Stimulated activated CD4-positive, alpha-beta T cell treated with anti-CD3 and anti-CD28 coated beads, Interleukin-15, amount 100 ng/mL, for 24 hours (primary cell): ENCODE measurements at regions not wholly inside any gene's neighbourhood (a gene's known extent, or its start where the extent isn't known, plus 50 kb on each side); places are given as distances from the start of the nearest gene placed in this dataset.

ENCODE experiments used
- DNase-seq: peaks from one replicate; pipeline ENCODE4 v3.0.0-alpha.2; 2020

DNA sequence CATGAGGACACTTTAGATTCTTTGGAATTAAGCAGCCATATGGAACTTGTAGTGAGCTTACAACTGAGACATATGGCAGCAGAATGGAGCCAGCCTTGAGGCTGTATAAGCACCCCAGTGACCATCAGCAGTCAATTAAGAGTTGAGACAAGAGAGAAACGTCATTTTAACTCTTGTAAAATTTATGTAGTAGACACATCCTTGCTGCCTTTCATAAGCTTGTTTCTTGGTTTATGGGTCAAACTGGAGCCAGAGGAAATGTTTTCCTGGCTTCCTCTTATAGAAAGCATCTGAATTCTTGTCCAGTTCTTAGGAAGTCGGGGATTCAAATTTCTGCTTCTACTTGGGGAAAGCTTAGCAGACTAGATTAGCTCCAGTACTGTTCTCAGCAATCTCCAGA, 745.1 kb upstream of the MARCKS start:
- DNase-seq: no peak

DNA sequence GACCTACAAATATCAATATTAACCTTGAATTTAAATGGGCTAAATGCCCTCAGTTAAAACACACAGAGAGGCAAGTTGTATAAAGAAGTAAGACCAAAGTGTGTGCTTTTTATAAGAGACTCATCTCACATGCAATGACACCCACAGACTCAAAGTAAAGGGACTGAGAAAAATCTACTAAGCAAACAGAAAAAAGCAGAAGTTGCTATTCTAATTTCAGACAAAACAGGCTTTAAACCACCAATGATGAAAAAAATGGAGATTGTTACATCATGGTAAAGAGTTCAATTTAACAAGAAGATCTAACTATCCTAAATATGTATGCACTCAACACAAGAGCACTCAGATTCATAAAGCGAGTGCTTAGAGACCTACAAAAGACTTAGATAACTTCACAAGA, 741.9 kb upstream of the MARCKS start:
- no peak for DNase-seq

DNA sequence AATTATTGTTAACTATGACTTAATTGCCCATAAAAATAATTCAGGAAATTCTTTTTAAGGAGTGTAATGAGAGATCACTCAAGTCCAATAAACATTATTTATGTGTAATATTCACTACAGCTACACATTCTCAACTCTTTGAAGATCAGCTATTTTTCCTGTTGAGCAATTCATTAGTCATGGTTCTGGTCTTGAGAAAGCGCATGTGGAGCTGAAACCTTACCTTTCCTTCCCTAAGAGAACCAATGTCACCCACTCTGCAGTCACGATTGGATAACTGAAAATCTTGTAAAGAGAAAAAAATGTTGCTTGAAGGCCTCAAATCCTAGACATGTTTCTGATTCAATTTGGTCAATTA, 736.9 kb upstream of the MARCKS start:
- no peak for DNase-seq

DNA sequence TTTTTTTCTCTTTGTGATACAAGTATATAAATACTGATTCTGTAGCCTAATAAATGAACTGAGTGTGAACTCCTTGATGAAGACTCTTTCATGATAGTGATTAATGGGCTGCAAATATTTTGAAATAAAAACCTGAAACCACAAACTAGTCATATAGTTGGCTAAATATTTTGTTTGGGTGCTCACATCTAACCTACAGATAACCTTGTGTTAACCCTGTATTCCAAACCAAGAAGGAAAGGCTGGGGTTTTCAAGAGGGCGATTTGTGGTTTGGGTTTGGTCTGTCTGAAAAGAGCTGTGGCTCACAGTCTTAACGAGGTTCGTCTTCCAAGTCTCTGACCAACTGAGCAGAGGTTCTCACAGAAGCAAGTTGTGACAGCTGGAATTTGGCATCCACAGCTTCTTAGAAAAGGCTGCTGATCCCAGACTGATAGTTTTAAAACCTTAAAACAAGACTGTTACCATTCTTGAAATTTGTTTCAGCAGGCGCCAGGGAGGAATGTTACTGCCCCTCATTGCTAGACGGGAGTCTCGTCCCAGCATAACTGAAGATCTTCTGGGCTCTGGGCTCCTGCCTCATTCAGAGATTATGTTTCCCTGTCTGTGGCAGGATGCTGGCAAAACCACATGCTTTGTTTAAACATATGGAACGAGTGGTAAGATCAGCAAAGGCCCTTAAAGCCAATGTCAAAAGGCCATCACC, 736.4 kb upstream of the MARCKS start:
- DNase-seq: no peak

DNA sequence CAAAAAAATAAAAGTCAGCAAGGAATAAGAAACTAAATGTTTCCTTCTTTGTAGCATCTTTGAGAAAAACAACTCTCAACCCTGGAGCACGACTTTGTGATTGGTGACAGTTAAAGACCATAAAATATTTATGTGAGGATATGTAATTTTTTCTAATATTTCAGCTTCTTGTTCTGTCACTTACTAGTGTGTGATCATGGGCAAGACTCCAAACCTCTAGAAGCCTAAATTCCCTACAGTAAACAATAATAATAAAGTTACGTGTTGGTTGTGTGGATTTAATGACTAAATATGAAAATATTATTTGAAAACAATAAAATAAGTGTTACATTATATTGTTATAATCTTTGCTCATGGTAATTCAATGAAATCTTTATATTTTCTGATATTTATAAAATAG, 735.6 kb upstream of the MARCKS start:
- no peak for DNase-seq

DNA sequence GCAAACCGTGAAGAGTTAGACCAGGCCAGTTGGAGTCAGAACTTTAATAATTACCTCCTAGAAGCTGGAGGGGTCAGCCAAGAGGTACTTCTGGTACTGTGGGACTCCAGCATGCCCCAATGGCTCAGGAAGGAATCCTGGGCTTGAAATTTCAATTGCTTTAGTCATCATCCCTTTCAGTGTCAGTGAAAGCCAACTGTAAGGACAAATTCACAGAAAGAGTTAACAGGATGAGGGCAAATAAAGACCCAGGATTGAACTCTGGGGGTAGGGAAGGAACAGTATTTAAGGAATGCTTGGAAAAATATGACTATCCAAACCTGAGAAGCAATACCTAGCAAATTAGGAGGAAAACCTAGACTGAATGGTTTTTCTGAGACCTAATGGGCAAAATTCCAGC, 735.1 kb upstream of the MARCKS start:
- no peak for DNase-seq

DNA sequence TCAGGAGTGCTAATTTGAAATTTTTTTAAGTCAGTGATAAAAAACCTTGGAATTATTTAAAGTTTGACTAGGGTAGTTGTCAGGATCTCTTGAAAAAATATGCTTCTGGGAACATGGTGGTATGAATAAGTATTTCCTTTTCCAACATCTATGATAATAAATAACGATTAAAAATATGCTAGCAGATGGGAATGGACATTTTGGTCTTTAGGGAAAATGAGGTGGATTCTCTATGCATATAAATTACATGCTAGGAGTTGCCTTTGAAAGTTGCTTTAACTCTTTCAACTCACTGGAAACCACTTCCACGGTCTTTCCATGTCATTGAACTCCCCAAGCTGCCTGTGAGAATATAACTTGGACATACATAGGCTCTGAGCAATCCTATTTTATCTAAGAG, 731.5 kb upstream of the MARCKS start:
- no peak for DNase-seq

DNA sequence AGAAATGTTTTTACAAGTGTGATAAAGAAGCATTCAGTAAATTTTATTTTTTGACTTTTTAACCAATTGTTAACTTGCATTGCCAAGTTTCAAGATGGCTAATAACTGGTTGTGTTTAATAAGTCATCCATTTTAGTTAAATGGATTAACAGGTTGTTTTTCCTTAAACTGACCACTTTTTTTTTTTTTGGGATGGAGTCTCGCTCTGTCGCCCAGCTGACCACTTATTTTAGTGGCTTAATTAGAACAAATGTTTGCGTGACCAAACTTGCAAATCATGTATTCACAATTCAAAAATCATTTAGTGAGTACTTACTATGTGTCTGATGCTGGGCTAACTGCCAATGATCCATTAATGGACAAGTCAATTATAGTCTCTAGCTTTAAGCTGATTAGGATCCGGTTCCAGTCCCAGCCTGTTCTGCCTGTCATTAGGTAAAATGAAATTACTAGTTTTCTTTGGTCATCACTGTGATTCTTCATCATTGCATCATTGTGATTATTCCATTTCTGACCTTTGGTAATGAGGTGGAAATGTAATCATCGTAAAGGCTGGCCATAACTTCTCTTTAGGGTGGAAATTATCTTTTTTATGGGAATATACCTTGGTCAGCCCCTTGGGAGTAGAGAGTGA, 729.2 kb upstream of the MARCKS start:
- no peak for DNase-seq

DNA sequence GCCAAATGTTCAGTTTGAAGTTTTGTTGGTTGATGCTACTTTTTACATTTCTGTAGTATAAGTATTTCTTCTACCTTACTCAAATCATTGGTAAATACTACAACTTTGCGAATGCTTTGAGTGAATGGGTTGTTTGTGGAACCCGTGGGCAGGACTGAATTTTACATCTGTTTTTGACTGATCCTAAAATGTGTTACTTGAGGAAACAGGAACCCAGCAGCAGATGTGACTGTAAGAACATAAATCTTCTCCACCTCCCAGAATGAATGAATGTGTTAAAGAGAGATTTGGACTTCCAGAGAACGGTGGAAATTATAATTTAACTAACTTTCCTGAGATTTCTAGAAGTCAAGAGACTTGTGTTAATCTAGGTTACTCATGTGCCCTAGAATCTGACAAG, 728.5 kb upstream of the MARCKS start:
- no peak for DNase-seq

DNA sequence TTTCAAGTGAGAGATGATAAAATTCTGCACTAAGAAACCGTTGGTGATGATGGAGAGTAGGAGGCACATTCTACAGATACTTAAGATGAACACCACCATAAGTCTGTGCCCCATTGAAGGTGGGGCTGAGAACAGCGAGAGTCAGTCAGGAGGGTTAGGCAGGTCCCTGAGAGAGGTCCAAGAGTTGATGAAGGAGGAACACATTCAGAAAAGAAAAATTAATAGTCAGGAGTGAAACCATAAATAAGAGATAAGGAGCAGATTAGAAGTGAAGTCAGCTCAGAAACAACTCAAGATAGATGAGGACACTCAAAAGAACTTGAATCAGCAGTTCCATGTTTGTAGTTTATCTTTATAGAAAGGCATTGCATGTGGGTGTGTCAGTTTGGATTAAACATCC, 727.2 kb upstream of the MARCKS start:
- no peak for DNase-seq

DNA sequence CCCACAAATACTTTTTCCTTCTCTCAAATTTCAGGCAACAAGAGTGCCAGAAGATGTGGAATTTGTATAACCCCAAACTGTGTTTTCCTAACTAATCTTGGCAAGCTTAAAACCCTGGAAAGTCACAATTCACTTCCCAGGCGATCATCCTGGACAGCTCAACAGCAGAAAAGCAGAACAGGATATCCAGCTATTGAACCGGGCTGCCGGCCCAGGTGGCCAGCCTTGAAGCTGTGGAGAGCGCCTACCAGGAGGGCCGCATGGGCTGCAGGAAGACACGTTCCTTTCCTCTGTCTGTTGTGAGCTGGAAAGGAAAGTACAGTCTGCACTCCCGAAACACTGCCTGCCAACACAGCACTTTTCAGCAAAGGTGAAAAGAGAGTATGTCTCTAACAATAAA, 719.7 kb upstream of the MARCKS start:
- DNase-seq: no peak

DNA sequence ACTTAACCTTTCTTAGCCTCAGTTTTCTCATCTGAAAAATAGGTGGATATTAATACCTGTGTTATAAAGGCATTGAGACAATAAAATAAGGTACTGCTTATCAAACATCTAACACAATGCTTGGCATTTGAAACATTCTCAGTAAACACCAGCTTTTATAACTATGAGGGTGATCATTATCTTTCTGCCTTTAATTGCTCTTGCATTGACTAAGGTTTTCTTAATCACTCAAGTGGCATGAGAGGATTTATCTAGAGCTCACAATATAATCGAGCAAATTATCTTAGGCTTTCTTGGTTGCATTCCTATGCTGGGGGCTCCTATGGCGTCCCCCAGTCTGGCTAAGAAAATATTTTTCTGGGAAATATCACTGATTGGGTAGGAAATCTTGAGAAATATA, 716.4 kb upstream of the MARCKS start:
- DNase-seq: no peak

DNA sequence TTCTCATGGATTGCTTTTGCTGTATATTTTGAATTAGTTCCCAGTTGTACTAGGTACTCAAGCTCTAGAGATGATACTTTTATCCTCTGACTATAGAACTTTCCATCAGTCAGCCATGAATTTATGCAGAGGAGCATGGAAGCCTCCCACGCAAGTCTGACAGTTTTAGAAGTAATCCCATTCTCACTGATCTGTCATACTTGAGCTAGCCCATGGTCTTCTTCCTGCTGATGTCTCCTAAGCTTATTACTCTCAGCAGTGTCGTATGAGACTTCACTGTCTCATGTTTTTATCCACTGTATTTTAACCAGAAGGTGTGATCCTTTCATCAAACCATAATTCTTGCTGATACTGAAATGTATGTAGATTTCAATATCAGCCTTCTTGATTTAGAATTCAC, 715.2 kb upstream of the MARCKS start:
- DNase-seq: no peak

DNA sequence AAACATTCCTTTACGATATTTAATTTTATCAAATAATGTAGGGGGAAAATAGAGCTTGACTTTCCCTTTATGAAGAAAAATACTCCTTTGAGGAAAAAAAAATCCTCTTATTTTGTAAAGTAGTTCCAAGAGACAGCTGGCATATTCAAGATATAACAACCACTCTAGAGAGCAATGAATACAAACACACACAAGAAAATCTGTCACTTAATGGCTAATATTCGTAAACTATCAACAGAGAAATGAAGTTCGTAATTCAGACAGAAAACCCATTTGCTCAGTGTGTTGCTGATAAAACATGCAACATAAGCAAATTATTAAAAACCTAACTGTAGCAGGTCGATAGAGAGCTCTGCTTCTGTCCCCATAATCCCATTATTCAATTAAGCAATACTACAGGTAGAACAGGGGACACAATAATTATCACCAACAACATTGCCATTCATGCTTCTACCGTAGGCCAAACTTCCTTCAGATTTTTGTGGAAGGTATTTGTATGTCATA, 714.4 kb upstream of the MARCKS start:
- no peak for DNase-seq

DNA sequence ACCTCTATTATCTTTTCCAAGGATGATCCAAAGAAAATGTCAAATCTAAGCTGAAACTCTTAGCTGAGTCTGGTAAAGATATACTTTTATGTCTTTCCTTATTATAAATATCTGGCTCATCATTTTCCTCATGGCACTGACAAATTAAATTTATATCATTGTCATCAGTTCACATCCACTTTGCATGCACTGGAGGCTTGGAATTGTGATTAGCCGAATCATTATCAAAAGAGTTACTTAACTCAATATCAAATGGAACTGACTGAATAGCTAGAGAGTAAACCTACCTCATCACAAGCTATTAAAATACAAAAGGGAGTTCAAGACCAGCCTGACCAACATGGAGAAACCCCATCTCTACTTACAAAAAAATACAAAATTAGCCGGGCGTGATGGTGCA, 713.9 kb upstream of the MARCKS start:
- no peak for DNase-seq

DNA sequence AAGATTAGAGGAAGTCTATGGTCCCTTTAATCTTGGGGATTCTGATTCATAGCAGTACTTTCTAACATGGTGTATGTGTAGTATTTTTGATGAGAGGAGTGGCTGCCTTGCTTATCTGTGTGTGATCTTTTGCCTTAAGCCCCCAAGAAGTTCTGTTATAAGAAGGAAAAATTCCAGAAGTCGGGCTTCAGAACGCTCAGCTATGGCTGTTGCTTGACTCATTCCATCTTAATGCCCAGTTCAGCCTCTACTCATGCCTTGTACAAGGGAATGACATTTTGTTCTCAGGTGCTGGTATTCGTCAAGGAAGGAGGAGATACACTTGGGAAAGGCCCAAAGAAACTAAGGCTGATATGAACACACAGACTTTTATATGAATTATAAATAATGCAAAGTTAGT, 713.0 kb upstream of the MARCKS start:
- DNase-seq: no peak

DNA sequence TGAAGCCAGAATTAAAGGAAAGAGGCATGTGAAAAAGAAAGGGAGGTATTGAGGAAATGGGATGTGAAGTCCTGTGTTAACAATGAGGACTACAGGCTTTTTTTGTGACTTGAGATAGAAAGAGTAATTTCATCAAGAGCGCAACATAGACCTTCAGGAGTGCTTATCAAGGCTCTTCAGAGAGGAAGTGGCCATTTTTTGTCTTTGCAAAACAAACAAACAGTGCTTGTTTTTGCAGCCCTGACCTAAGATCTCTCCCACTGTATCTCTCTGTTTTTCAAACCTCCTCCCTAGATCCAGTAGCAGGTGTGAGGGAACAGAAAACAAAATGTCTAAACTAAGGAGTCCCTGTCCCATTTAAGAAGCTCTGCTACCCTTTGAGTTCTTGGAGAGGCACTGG, 710.3 kb upstream of the MARCKS start:
- no peak for DNase-seq

DNA sequence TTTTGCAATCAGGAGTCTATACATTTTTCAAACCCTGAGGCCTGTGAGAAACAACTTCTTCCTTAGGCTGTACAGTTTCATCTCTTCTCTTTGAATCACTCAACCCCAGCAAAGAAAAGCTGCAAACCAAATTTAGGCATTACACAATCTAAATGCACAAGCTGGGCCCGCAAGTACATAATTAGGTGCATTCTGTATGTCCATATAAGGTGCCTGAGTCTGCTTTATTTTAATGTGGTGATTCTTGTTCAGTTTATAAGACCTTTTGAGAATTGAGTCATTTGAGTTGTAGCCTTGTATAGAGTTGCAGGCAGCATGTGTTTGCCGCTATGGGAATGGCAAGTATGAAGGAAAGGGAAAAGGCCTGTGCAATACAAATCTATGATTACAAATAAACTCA, 709.6 kb upstream of the MARCKS start:
- no peak for DNase-seq

DNA sequence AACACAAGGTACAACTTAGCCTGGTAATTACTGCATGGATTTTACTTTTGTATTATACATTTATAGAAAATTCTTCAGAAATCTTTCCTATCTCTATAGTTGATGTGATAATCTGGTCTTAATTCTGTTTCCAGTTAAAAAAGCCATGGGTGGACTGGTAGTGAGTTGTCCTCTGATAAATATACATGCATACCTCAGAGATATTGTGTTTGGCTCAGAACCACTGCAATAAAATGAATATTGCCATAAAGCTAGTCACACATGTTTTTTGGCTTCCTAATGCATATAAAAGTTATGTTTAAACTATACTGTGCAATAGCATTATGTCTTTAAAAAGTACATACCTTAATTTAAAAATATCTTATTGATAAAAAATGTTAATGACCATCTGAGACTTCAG, 708.6 kb upstream of the MARCKS start:
- no peak for DNase-seq

DNA sequence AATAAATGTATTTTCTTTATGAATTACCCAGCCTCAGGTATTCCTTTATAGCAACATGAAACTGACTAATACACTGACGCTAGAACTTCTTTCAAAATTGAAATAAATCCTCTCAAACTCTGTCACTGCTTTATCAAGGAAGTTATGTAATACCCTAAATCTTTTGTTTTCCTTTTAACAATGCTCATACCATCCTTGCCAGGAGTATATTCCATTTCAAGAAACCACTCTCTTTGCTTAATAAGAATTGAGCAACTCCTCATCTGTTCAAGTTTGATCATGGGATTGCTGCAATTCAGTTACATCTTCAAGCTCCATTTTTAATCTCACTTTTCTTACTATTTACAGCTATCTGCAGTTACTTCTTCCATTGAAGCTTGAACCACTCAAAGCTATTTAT, 707.6 kb upstream of the MARCKS start:
- no peak for DNase-seq

DNA sequence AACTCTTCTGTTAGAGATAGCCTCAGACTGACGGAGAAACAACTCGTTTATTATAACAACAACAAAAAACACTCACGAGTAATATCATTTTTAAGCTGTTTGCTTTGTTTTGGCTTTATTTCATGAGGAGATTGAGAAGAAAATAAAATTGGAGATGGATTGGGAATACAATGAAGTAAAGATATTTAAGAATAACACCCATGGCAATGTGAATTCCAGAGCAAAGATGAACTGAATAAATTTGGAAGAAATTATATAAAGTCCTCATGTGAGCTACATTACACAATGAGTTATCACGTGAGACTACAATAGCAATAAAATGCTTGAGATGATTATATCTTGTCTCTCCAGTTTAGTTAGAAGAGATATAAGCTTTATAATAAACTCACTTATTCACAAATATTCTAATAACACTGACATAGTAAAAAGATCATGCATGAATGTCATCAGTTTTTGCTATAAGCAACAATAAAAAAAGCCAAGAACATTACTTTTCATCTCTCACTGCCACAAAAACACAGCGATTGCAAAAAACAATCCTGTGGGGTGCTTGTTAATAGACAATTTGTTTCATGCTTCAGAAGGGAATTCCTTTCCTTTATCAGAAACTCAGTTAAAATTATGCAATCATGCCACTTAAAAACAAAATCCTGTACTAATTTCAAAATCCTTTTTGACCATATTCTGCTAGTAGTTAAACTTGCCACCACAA, 696.7 kb upstream of the MARCKS start:
- no peak for DNase-seq

DNA sequence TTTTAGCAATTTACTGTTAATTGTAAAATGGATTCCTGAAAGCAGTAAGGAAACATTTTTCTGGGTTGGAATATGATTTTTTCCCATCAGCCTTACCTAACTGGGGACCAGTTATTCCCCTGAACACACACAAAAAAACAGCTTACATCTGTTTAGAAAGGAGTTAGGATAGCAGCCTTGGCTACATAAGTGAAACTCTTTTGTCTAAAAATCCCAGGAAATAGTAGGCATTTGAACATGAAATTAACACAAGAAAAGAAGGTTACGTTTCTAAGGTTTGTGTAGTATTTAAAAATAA, 696.2 kb upstream of the MARCKS start:
- DNase-seq: no peak

DNA sequence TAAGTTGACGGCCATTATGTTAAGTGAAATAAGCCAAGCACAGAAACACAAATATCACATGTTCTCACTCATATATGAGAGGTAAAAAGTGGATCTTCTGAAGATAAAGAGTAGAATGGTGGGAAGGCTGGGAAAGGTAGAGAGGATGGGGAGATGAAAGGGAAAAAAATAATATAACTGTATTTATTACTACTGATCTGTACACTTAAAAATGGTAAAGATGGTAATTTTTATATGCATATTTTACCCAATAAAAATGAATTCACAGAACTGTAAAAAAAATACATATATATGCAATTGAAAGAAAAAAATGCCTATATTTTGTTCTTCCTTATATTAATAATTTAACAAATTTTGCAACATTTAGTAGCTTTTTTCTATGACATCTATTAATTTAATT, 694.4 kb upstream of the MARCKS start:
- no peak for DNase-seq

DNA sequence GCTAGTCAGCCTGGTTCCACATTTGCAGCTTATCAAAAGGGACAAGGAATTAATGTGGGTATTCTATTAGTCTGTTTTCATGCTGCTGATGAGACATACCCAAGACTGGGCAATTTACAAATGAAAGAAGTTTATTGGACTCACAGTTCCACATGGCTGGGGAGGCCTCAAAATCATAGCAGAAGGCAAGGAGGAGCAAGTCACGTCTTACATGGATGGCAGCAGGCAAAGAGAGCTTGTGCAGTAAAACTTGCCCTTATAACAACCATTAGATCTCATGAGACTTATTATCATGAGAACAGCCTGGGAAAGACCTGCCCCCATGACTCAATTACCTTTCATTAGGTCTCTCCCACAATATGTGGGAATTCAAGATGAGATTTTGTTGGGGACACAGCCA, 689.1 kb upstream of the MARCKS start:
- DNase-seq: no peak

DNA sequence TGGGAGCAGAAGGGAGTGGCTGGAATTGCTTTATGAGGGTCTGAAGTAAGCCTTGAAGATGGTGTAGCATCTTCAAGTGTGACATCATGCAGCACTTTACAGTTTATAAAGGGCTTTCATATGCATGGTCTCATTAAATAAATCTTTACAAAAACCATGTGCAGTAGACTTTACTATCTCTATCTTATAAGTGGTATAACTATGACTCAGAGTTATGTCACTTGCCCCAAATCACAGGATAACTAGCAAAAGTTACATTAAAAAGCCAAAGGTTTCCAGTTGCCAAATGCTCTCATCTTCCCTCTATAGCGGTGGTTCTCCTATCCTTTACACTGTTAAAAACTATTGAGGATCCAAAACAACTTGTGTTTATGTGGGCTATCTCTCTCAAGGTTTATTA, 687.7 kb upstream of the MARCKS start:
- no peak for DNase-seq
